ENCODE measurements at regions not wholly inside any gene's neighbourhood (a gene's known extent, or its start where the extent isn't known, plus 50 kb on each side); places are given as distances from the start of the nearest gene placed in this dataset.
"Not testable (repeated sequence)": the region's sequence is repeated elsewhere in the genome, so short reads cannot be mapped to it uniquely, and the experiment has no call there.

DNA sequence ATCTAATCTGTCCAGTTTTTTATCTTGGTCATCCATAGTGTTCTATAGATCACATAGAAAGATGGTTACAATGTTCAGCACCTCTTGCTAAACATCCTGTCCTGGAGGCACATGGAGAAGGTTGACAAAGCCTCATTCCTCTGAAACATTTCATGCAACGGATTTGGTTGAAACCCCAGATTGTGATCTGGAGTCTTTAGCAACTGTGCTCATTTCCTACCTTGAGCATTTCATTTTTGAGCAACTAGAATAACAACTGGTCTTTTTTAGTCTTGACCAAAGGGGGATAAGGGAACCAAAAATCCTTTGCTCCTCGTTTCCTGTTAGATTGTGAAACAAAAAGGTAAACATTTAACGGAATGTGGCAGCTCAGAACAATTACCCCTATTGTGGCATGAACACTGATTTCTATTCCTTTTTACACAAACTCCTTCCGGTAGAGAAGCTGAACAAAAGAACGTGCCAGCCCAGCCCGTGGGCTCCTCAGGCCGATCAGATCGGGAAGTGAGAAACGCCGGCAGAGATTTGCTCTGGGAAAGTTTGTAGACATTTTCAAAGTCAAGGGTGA is 94.7 kb upstream of the ERRFI1 start:
- DNase-seq (ENCODE audit: low read depth in 4 of 4, low spot score in 3 of 4), result no peak

DNA sequence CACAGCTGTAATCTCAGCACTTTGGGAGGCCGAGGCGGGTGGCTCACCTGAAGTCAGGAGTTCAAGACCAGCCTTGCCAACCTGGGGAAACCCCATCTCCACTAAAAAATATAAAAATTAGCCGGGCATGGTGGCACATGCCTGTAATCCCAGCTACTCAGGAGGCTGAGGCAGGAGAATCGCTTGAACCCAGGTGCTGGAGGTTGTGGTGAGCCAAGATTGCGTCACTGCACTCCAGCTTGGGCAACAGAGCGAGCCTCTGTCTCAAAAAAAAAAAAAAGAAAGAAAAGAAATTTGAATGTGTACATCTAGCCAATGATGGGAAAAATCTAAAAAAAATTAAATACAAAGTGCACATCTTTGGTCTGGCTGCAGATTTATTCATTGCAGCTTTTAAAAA is 92.6 kb upstream of the ERRFI1 start:
- not testable (repeated sequence) for DNase-seq (ENCODE audit: low read depth in 4 of 4, low spot score in 3 of 4)

DNA sequence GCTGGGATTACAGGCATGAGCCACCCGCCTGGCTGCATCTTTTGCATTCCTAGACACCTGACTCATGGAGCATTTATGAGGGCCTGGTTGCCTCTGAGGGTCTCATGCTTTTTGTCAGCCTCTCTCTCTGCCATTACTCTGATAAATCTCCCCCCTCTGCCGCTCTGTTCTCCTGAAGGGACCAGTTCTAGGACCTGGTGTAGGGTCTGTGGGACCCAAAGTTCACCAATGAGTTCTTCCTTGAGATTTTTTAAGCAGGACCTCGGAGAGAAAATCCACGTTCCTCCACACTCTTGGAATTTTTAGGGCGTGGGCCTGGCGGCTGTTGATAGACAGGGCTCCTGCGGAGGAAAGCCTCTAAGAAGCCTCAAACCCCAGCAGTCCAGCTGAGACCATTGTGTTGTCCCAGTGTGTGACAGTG is 91.9 kb upstream of the ERRFI1 start:
- no peak for DNase-seq (ENCODE audit: low read depth in 4 of 4, low spot score in 3 of 4)

DNA sequence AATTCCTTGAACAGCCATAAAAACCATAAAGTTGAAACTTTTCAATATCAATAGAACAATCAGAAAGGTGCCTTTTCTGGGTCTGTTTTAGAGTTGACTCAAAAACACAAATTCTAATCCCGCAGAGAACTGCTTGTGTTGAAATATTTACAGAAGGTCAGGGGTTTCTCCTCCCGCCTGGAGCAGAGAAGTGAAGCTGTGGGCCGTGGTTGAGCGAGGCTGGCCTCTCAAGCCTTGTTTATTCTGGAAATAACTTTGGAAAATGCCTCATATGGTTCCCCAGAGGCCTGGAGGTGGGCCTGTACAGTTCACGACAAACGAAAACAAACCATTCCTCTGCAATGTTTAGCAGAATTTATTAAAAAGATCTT is 90.8 kb upstream of the ERRFI1 start:
- DNase-seq (ENCODE audit: low read depth in 4 of 4, low spot score in 3 of 4), result peak in 3 of 4 donors; percentile 55 to 70 (median 60)

DNA sequence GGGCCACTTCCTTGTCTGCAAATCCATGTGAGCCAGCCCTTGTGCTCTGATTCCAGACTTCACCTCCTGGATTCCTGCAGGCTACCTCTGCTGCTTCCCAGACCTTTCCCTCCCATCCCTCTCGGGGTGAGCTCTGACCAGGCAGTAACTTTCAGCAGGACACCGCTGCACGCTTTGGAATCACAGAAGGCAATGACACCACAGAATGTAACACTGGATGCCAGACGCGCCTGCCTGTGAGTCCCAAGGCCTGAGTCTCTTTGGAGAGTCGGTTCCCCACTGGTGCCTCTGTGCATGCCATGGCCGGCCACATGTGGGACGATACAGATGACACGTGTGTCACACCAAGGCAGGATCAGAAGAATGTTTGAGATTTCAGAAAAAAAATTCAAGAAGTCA is 89.7 kb upstream of the ERRFI1 start:
- DNase-seq (ENCODE audit: low read depth in 4 of 4, low spot score in 3 of 4), result no peak

DNA sequence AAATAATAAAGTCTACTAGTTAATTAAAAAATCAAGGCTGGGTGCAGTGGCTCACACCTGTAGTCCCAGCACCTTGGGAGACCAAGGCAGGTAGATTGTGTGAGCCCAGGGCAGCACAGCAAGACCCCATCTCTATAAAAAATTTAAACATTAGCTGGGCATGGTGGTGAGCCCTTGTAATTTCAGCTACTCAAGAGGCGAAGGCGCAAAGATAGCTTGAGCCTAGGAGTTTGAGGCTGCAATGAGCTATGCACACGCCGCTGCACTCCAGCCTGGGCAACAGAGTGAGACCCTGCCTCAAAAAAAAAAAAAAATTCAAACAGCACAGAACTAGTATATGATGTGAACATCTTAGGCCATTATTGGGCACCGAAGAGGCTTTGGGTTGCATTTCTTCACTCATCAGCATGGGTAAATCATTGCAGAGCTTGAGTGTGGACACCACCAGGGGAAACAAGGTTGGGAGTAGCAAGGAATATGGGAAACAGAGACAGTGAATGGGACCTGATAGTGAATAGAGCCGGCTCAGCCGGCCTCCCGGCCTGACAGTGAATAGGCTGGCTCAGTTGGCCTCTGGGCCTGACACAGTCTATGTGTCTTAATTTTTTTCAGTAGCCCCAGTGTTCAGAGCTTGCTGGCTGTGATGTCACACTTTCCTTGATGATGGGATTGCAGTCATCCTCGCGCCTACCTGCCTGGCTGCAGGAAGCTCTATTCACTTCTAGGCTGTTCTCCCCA is 89.1 kb upstream of the ERRFI1 start:
- DNase-seq (ENCODE audit: low read depth in 4 of 4, low spot score in 3 of 4), result no peak

DNA sequence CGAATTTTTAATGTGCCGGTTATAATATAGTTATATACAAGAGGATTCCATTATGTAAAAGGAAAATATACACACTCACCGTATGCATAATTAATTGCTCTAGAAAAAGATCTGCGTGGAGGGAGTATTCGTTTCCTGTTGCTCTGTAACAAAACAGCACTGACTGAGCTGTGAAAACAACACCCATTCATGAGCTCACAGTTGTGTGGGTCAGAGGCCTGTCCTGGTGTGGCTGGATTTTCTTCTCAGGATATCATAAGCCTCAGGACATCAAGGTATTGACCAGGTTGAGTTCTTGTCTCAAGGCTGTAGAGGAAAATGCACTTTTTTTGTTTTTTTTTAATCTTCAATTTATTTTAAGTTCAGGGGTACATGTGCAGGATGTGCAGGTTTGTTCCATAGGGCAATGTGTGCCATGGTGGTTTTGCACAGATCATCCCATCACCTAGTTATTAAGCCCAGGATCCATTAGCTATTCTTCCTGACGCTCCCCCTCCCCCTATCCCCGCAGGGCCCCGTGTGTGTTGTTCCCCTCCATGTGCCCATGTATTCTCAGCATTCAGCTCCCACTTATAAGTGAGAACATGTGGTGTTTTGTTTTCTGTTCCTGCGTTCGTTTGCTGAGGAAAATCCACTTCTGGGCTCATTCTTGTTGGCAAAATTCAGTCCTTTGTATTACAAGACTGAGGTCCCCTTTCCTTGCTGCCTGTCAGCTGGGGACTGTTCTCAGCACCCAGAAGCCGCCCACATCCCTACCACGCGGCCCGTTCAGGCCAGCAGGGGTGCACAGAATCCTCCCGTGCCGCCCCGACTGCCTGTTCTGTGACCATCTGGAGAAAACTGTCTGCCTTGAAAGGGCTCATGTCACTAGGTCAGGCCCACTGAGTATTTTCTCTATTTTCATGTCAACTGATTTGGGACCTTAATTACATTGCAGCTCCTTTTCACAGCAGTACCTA is 87.4 kb upstream of the ERRFI1 start:
- DNase-seq (ENCODE audit: low read depth in 4 of 4, low spot score in 3 of 4), result no peak

DNA sequence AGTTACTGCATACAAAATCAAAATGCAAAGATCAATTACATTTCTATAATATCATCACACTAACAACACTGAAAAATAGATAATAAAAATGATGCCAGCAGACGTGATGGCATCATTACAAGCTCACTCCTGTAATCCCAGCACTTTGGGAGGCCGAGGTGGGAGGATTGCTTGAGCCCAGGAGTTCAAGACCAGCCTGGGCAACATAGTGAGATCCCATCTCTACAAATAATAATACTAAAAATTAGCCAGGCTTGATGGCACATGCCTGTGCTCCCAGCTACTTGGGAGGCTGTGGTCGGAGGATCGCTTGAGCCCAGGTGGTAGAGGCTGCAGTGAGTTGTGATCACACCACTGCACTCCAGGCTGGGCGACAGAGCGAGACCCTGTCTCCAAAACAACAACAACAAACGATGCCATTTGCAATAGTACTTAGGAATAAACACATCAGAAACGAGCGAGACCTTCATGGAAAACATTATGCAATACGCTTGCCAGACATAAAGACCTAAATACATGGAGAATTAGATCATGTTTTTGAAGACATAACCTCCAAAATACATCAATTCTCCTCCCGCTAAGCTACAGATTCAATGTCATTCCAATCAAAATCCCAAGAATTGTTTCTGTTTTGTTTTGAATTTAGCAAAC is 86.6 kb upstream of the ERRFI1 start:
- DNase-seq (ENCODE audit: low read depth in 4 of 4, low spot score in 3 of 4), result no peak

DNA sequence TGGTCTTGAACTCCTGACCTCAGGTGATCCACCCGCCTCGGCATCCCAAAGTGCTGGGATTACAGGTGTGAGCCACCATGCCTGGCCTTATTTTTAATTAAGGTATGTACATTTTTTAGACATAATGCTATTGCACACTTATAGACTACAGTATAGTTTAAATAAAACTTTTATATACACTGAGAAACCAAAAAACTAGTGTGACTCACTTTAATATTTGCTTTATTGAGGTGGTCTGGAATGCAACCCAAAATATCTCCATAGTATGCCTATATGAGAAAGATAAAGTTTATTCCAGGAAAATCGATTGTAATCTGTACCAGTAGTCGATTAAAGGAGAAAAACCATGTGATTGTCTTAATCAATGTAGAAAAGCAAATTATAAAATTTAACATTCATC is 85.5 kb upstream of the ERRFI1 start:
- no peak for DNase-seq (ENCODE audit: low read depth in 4 of 4, low spot score in 3 of 4)

DNA sequence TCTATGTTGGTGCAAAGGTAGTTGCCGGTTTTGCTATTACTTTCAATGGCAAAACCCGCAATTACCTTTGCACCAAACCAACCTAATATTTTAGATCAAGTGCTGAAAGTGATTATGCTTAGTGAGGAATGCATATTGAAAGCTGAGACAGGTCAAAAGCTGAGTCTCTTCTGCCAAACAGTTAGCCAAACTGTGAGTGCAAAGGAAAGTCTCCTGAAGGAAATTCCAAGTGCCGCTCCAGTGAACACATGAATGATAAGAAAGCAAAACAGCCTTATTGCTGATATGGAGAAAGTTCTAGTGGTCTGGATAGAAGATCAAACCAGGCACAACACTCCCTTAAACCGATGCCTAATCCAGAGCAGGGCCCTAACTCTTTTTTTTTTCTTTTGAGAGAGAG is 83.1 kb upstream of the ERRFI1 start:
- no peak for DNase-seq (ENCODE audit: low read depth in 4 of 4, low spot score in 3 of 4)

DNA sequence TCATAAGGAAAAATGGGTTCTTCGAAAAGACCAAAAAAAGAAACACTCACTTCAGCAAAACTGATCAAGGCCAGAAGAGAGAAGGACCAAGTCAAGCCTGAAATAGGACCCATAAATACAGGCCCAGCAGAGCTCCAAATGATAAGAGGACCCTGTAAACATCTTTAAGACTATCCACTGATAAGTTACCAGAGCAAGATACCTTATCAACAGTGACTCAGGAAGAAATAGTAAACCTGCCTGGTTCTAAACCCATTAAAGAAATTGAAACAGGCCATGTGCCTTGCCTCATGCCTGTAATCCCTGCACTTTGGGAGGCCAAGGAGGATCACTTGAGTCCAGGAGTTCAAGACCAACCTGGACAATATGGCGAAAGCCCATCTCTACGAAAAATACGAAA is 81.8 kb upstream of the ERRFI1 start:
- DNase-seq (ENCODE audit: low read depth in 4 of 4, low spot score in 3 of 4), result no peak

DNA sequence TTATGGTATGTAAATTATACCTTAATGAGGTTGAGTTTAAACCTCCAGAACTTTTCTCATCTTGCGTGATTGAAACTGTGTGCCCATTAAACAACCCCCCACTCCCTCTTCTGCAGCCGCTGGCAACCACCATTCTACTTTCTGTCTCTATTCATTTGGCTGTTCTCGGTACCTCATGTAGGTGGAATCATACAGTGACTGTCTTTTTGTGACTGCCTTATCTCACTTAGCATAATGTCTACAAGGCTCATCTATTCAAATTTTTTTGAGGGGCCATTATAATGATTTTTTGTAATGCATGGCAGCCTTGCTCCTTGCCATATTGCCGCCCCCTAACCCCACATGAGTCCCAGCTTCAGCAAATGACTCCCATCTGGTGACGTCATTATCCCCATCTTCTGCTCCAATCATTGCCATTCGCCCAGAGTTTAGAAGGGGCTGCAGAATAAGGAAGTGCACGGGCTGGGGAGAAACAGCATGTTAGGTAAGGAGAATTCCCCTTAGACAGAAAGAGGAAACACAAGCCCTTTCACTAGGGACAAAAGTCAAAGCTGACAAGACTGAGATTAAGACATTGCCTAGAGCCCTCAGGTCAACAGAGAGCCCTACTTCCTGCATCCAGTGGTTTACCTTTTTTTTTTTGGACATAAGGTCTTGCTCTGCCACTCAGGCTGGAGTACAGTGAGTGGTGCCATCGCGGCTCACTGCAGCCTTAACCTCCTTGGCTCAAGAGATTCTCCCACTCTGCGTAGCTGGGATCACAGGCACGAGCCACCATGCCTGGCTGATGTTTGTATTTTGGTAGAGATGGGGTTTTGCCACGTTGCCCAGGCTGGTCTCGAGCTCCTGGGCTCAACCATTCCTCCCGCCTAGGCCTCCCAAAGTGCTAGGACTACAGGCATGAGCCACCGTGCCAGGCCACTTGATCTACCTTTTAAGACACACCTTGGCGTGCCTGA is 78.4 kb upstream of the ERRFI1 start:
- no peak for DNase-seq (ENCODE audit: low read depth in 4 of 4, low spot score in 3 of 4)

DNA sequence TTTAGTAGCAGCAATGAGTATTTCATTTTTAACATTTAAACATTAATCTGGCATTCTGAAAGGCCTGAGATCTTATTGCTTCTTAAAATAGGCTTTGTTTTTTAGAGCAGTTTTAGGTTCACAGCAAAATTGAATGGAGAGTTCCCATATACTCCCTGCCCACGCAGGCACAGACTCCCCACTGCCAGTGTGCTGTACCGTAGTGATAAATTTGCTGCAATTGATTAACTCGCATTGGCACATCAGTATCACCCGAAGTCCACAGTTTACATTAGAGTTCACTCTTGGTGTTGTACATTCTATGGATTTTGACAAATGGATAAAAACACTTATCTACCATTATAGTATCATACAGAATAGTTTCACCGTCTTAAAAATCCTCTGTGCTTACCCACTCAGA is 71.8 kb upstream of the ERRFI1 start:
- no peak for DNase-seq (ENCODE audit: low read depth in 4 of 4, low spot score in 3 of 4)

DNA sequence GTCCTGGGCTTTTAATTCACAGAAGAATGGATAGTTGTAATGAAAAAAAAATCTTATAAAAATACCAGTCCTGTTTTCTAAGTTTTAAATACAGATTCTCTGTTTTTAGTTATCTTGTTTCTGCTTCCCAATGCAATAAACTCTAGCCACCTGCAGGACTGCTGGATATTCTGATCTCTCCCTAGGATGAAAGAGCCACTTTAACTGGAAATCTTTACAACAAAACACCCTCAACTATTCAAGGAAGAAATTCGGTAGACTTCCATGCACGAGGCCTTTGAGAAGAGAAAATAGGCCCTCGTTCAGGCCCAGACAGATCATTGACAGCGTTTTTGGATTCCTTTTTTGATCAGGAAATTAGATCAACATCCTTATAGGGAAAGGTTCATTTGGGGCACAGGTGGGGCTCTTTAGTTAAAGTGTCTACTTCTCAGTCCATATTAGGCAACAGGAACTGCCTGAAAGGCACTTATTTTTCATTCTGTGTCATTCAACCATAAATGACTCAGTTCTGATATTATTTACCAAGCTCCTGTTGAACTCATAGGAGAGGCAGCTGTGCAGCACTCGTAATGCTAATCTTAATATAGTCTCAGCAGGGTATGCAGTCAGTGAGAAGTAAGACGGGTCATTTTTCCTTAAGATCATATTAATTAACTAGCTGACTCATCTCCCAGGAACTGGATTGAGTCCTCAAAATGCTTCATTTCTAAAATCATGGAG is 71.1 kb upstream of the ERRFI1 start:
- DNase-seq (ENCODE audit: low read depth in 4 of 4, low spot score in 3 of 4), result no peak

DNA sequence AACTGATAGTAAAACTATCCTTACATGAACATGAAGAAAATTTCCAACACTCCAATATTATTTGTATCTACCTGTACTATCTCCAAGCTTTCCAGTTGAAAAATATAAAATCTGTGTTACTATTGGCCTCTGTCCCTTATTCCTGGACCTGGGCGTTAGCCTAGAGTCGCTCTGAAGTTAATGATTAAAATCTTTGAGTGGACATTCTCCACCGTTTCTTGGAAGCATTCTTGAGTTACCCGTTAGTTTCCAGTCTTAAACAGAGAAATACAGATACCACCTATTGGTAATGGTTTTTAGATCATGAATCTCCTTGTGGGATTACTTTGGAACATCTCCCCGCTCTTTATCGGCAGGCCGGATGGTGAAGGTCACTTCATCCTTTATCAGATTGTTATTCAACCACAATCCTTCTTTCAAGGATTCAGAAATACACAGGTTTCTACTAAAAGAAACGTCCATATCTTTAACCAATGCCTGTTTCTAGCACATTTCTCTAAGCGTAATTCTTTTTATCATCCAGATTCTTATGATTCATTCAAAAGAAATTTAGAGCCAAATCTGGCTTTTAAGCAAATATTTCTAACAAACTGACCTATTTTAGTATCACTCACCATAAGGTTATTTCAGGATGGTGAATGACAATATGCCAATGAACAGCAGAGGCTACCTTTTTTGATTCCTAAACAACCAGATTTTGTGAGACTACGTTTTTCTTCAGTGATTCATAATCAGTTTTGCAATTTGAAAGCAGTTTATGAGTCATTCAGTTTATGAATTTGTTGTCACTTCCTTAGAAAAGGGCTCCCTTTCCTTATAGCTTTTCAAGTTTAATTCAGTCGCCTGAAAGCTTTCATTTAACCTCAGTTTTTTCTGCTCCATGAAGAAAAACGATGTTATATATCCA is 70.2 kb upstream of the ERRFI1 start:
- DNase-seq (ENCODE audit: low read depth in 4 of 4, low spot score in 3 of 4), result no peak

DNA sequence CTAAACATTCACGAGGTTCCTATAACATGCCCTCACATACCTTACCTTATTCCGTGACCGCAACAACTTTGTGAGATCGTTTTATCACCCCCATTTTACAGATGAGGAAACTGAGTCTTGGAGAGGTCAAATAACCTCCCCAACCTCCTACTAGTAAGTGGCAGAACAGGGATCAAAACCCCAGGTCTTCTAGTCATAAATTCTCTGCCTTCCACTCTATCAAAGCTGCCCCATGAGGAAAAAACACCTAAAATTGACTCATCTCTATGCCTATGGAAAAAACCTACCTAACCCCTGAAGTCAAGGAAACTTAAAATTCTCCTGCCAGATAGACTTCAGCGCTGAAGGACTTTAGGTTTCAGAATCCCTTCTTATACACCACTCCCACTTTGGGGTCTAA is 69.5 kb upstream of the ERRFI1 start:
- no peak for DNase-seq (ENCODE audit: low read depth in 4 of 4, low spot score in 3 of 4)

DNA sequence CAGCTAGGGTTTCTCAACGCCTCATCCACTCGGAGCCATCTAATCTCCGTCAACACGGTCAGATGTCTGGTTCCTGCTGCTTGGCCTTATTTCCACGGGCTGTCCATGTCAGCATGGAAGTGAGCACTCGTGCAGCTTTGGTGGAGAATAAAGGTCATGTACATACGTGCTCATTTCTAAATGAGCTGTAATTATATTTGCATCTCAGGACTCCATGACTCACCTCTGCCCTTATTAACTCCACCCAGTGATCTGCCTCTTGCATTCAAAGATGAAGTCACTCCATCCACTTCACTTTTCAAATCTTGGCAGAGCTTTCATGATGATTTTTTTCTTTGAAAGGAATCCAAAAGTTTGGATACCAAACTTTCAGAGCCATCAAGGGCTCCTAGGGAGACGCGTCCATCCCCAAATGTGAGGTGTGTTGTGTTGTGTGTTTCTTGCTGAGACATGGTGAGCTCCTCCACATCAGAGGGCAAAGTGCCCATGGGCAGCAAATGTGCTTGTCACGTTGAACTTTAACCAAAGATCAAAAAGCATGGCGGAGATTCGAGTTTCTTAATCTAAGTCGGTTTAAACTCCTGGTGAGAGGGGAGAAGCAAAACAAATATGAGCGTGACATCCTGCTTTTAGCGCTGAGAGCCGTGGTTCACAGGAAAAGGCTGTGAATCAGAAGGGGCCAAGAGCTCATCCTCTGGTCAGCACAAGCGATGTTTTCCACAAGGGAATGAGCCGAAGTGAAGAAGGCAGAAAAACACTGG is 68.6 kb upstream of the ERRFI1 start:
- DNase-seq (ENCODE audit: low read depth in 4 of 4, low spot score in 3 of 4), result no peak
